ENCODE measurements at regions not wholly inside any gene's neighbourhood (a gene's known extent, or its start where the extent isn't known, plus 50 kb on each side); places are given as distances from the start of the nearest gene placed in this dataset.
"Not testable (repeated sequence)": the region's sequence is repeated elsewhere in the genome, so short reads cannot be mapped to it uniquely, and the experiment has no call there.

DNA sequence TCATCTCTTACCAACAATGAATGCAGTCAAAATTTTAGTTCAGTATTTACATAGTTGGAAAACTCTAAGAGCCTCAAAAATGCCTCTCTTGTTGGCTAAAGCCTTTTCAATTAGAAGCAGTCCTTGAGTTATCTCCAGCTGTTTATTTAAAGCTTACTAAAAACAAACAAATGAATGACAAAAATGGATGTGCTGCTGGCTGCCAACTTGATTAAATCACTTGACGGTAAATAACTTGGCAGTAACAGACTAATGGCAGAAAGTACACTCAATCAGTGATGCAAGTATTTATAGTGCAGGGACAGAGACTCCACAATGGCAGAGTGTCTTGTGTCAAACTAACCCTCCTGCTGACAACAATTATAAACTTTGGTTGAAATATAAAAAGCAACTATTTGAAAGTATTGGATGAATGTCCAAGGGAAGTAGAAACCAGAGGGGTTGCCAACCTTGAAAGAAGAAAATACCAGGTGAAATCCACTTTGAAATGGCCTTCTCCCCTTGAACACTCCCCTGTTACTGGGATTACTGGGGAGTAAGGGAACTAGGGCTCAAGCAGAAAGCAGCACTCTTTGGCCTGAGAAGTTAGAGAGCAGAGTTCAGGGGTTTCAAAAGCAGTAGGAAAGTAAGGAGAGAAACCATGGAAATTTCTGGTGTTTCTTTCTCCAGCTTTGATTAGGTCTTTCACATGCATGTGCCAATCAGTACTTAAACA lies 245.2 kb upstream of the SPHKAP start:
- DNase-seq (ENCODE audit: low read depth, low spot score) = no peak
- CTCF ChIA-PET = no interaction called here
- no peak overlapping the region for H3K4me3 ChIP-seq (ENCODE audit: low read depth, low read length)

DNA sequence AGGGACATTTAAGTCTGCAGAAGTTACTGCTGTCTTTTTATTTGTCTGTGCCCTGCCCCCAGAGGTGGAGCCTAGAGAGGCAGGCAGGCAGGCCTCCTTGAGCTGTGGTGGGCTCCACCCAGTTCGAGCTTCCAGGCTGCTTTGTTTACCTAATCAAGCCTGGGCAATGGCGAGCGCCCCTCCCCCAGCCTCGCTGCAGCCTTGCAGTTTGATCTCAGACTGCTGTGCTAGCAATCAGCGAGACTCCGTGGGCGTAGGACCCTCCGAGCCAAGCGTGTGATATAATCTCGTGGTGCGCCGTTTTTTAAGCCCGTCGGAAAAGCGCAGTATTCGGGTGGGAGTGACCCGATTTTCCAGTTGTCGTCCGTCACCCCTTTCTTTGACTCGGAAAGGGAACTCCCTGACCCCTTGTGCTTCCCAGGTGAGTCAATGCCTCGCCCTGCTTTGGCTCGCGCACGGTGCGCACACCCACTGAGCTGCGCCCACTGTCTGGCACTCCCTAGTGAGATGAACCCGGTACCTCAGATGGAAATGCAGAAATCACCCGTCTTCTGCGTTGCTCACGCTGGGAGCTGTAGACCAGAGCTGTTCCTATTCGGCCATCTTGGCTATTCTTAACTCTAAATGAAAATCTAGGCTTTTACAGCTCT lies 244.0 kb upstream of the SPHKAP start:
- CTCF ChIA-PET; H3K9me3 ChIP-seq (ENCODE audit: control insufficient read depth, insufficient read depth, low read length); H3K27me3 ChIP-seq (ENCODE audit: control insufficient read depth, insufficient read depth, low read length); H3K27ac ChIP-seq (ENCODE audit: low read depth, low read length); POLR2A ChIA-PET; DNase-seq (ENCODE audit: low read depth, low spot score); H3K4me3 ChIP-seq (ENCODE audit: low read depth, low read length): not testable (repeated sequence)

More for the DNA sequence above, 245.2 kb upstream of the SPHKAP start:
- Histone ChIP-seq H3K27me3 (ENCODE audit: control insufficient read depth, insufficient read depth, low read length) (no peaks in the 10 kb centered on the region), H3K27ac (ENCODE audit: low read depth, low read length) (no peak overlapping the region), H3K9me3 (ENCODE audit: control insufficient read depth, insufficient read depth, low read length) (peaks cover 2% of the 10 kb centered on the region; the same call in 1 of the 2 replicates)
- POLR2A ChIA-PET = no interaction called here
- TF ChIP-seq, protein P1, sequence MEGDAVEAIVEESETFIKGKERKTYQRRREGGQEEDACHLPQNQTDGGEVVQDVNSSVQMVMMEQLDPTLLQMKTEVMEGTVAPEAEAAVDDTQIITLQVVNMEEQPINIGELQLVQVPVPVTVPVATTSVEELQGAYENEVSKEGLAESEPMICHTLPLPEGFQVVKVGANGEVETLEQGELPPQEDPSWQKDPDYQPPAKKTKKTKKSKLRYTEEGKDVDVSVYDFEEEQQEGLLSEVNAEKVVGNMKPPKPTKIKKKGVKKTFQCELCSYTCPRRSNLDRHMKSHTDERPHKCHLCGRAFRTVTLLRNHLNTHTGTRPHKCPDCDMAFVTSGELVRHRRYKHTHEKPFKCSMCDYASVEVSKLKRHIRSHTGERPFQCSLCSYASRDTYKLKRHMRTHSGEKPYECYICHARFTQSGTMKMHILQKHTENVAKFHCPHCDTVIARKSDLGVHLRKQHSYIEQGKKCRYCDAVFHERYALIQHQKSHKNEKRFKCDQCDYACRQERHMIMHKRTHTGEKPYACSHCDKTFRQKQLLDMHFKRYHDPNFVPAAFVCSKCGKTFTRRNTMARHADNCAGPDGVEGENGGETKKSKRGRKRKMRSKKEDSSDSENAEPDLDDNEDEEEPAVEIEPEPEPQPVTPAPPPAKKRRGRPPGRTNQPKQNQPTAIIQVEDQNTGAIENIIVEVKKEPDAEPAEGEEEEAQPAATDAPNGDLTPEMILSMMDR (IDR thresholded peaks at IDR 0.05; ENCODE audit: low read depth, low read length) = no peak

GRCh38 chr2:228417956-228418355 lies 236.5 kb upstream of the SPHKAP start:
- Histone ChIP-seq H3K27ac (ENCODE audit: low read depth, low read length) (no peak overlapping the region), H3K4me3 (ENCODE audit: low read depth, low read length) (no peak overlapping the region), H3K9me3 (ENCODE audit: control insufficient read depth, insufficient read depth, low read length) (no peaks in the 10 kb centered on the region; the same call in none of the 2 replicates), H3K27me3 (ENCODE audit: control insufficient read depth, insufficient read depth, low read length) (no peaks in the 10 kb centered on the region)
- no peak for DNase-seq (ENCODE audit: low read depth, low spot score)
- TF ChIP-seq, protein P1 (IDR thresholded peaks at IDR 0.05; ENCODE audit: low read depth, low read length) = no peak
- ChIA-PET CTCF (no interaction called here), POLR2A (no interaction called here)

DNA sequence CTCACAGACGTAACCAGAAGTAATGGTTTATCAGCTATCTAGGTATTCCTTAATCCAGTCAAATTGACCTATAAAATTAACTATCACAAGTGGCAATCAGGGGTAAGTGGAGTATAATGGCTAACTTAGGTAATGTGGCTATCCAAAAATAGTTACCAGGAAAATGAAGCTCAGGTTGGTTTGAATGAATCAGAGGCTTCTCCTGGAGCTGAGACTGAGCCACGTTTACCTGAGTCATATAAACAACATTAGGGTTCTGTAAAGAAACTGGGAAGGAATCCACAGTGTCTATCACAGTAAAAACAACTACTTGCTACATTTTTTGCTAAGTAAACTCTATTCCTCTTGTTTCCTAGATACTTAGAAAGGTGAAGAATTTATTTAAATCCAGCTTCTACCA lies 236.0 kb upstream of the SPHKAP start:
- ChIA-PET POLR2A (no interaction called here), CTCF (no interaction called here)
- DNase-seq (ENCODE audit: low read depth, low spot score) = no peak
- Histone ChIP-seq H3K27ac (ENCODE audit: low read depth, low read length) (no peak overlapping the region), H3K27me3 (ENCODE audit: control insufficient read depth, insufficient read depth, low read length) (no peaks in the 10 kb centered on the region), H3K4me3 (ENCODE audit: low read depth, low read length) (no peak overlapping the region), H3K9me3 (ENCODE audit: control insufficient read depth, insufficient read depth, low read length) (no peaks in the 10 kb centered on the region; the same call in none of the 2 replicates)
- TF ChIP-seq, protein P1 (IDR thresholded peaks at IDR 0.05; ENCODE audit: low read depth, low read length) = no peak

DNA sequence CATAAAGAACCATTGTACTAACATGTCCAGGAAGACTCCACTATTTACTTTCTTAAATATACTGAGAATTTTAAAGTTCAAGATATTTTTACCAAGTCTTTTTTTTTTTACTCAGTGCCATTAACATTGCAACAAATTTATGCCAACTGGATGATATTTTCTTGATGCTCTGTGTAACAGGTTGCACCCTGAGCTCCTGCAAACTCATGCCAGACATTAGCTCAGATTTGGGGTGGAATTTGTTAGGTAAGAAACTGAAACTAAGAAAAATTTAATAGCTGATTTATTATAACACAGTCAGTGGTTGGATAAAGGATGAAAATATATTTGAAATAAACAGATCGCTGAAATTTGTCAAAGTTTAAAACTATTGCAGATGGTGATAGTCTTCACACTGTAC lies 228.6 kb upstream of the SPHKAP start:
- POLR2A ChIA-PET = no interaction called here
- H3K9me3 ChIP-seq (ENCODE audit: control insufficient read depth, insufficient read depth, low read length) = no peaks in the 10 kb centered on the region
- no peak for DNase-seq (ENCODE audit: low read depth, low spot score)
- no peak overlapping the region for H3K27ac ChIP-seq (ENCODE audit: low read depth, low read length)
- TF ChIP-seq, protein P1 (IDR thresholded peaks at IDR 0.05; ENCODE audit: low read depth, low read length) = no peak
- H3K27me3 ChIP-seq (ENCODE audit: control insufficient read depth, insufficient read depth, low read length) = no peaks in the 10 kb centered on the region
- H3K4me3 ChIP-seq (ENCODE audit: low read depth, low read length) = no peak overlapping the region
- CTCF ChIA-PET = no interaction called here

Data from AG04450 (cell line).